ENCODE measurements at regions not wholly inside any gene's neighbourhood (a gene's known extent, or its start where the extent isn't known, plus 50 kb on each side); places are given as distances from the start of the nearest gene placed in this dataset.

DNA sequence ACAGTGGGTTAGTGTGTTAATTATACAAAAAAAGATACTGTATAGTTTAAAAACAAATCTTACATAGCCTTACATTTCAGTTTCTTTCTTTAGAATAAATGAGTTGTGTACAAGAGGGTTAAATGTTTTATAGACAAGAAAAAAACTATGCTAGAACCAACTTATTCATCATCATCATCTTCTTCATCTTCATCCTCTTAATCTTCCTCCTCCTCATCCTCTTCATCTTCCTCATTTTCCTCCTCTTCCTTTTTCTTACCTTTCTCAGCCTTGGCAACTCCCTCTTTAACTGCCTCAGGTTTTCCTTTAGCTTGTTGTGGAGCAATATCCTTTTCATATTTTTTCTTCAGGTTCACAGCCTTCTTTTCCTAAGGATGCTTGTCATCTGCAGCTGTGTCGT is 53.7 kb downstream of the RPS12 start:
- peaks cover 15% of the 10 kb centered on the region for H3K4me1 ChIP-seq (ENCODE audit: control insufficient read depth, low read depth, low read length)
- no peak overlapping the region for H3K27ac ChIP-seq (ENCODE audit: low read length)
- H3K9ac ChIP-seq (ENCODE audit: low read length), result no peak overlapping the region
- H3K9me3 ChIP-seq (ENCODE audit: control insufficient read depth, low read depth, low read length), result no peaks in the 10 kb centered on the region
- no peaks in the 10 kb centered on the region for H3K27me3 ChIP-seq (ENCODE audit: control insufficient read depth, insufficient read depth, low read length)
- H3K4me3 ChIP-seq (ENCODE audit: low read length), result no peak overlapping the region
- no peaks in the 10 kb centered on the region for H3K36me3 ChIP-seq (ENCODE audit: control insufficient read depth, low read depth, low read length)

DNA sequence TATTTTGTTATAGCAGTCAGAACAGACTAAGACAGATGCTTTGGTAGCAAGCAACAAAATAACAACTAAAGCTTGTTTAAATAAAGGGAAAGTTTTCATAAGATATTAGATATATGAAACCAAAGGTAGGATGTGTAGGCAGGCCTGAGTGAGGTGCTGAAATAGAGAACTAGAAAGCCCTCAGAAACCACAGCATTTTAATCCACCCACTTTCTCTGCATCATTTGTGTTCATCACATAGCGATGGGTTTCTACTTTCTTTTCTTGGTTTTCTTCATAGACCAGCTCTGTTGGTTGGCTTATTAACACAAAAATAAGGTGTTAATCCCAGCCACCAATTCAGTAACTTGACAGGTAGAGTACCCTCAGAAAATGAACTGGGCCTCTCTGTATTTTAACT is 58.6 kb downstream of the RPS12 start:
- H3K27me3 ChIP-seq (ENCODE audit: control insufficient read depth, insufficient read depth, low read length), result no peaks in the 10 kb centered on the region
- H3K4me1 ChIP-seq (ENCODE audit: control insufficient read depth, low read depth, low read length), result no peaks in the 10 kb centered on the region
- no peak overlapping the region for H3K27ac ChIP-seq (ENCODE audit: low read length)
- no peak overlapping the region for H3K9ac ChIP-seq (ENCODE audit: low read length)
- H3K36me3 ChIP-seq (ENCODE audit: control insufficient read depth, low read depth, low read length), result no peaks in the 10 kb centered on the region
- no peak overlapping the region for H3K4me3 ChIP-seq (ENCODE audit: low read length)
- peaks cover 7% of the 10 kb centered on the region for H3K9me3 ChIP-seq (ENCODE audit: control insufficient read depth, low read depth, low read length)

DNA sequence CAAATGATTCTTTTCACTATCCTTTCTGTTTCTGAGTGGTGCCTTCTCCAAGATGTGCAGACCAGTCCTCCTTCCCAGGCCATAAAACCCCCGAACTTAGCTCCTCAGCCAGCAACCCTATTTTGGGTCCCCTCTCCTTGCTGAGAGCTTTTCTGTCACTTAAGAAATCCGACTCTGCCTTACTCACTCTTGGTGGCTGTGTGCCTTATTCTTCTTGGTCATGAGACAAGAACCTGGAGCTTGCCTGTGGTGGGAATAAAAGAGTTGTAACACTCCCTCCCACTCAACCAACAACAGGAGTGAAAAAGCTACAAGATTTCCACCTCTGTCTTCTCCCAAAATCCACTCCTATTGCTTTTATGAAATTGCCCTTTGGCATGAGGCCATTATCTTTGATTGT is 62.6 kb downstream of the RPS12 start:
- H3K27me3 ChIP-seq (ENCODE audit: control insufficient read depth, insufficient read depth, low read length), result no peaks in the 10 kb centered on the region
- no peak overlapping the region for H3K4me3 ChIP-seq (ENCODE audit: low read length)
- H3K9ac ChIP-seq (ENCODE audit: low read length), result no peak overlapping the region
- no peaks in the 10 kb centered on the region for H3K36me3 ChIP-seq (ENCODE audit: control insufficient read depth, low read depth, low read length)
- no peaks in the 10 kb centered on the region for H3K4me1 ChIP-seq (ENCODE audit: control insufficient read depth, low read depth, low read length)
- H3K9me3 ChIP-seq (ENCODE audit: control insufficient read depth, low read depth, low read length), result peaks cover 7% of the 10 kb centered on the region
- H3K27ac ChIP-seq (ENCODE audit: low read length), result no peak overlapping the region

DNA sequence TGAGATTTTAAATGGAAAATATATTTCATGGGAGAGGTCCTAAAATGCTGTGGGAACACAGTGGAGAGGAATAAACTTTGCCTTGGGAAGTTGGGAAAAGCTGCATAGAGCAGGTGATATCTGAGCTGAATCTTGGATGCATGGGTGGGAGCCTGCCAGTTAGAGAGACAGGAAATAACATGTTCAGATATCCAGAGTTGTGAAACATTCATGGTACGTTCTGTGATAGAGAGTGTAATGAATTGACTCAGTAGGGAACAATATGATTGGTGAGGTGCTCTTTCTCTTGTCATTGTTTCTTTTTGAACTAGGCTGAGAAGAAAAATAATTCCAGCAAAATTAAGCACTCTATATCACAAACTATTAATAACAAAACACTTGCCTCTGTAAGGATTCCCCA is 72.8 kb downstream of the RPS12 start:
- Histone ChIP-seq H3K36me3 (ENCODE audit: control insufficient read depth, low read depth, low read length) (no peaks in the 10 kb centered on the region), H3K27me3 (ENCODE audit: control insufficient read depth, insufficient read depth, low read length) (no peaks in the 10 kb centered on the region), H3K27ac (ENCODE audit: low read length) (no peak overlapping the region), H3K4me3 (ENCODE audit: low read length) (no peak overlapping the region), H3K4me1 (ENCODE audit: control insufficient read depth, low read depth, low read length) (no peaks in the 10 kb centered on the region), H3K9ac (ENCODE audit: low read length) (no peak overlapping the region), H3K9me3 (ENCODE audit: control insufficient read depth, low read depth, low read length) (no peaks in the 10 kb centered on the region)

DNA sequence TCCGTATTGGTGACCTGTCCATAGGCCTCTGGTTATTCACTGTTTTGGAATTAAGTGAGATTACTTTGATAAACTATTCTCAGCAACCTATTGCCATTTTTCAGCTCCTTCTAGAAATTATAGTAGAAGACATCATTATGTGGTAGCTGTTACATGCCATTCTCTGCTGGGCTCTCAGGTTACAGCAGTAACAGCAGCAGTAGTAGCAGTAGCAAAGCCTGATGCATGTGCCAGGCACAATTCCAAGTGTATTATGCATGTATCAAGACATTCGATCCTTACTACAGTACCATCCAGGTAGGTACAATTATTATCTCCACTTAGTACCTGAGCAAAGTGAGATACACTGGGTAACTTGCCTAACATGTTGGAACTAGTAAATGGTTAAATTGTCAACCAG is 74.3 kb downstream of the RPS12 start:
- Histone ChIP-seq H3K27me3 (ENCODE audit: control insufficient read depth, insufficient read depth, low read length) (no peaks in the 10 kb centered on the region), H3K27ac (ENCODE audit: low read length) (no peak overlapping the region), H3K9ac (ENCODE audit: low read length) (no peak overlapping the region), H3K4me3 (ENCODE audit: low read length) (no peak overlapping the region), H3K9me3 (ENCODE audit: control insufficient read depth, low read depth, low read length) (no peaks in the 10 kb centered on the region), H3K4me1 (ENCODE audit: control insufficient read depth, low read depth, low read length) (no peaks in the 10 kb centered on the region), H3K36me3 (ENCODE audit: control insufficient read depth, low read depth, low read length) (no peaks in the 10 kb centered on the region)

DNA sequence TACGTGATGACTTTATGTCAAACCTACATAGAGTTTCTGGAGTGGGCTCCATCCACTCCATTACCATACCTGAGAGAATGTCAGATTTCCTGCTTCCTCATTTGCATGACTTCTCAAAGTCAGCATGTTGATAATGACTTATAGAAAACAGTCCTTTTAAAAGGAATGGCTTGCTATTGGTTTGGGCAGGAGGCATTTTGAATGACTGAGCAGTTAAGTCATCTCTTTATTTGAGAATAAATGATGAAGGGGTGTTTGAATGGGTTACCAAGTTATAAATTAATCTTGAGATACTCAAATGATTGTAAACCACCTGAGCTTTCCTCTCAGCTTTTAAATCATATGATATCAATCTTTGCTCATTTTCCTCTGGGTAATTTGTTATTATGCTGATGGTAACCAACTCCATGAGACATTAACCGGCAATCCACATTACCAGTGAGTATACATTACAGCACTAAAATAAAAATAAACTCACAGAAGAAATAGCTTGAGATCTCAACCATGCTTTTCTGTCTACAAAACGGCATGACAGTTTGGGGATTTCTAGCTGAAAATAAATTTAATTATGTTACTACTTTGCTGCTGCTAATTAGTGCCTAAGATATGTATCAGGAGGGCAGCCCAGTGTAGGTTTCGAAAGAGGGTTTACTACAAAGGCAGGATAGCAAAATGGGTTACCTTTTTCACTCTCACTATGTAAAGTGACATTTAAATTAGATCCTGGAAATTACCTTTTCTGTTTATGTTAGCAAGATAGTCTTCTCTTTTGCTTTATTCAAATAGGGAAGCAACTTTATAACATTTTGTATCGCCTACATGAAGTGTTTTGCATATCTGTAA is 78.8 kb downstream of the RPS12 start:
- Histone ChIP-seq H3K36me3 (ENCODE audit: control insufficient read depth, low read depth, low read length) (no peaks in the 10 kb centered on the region), H3K27me3 (ENCODE audit: control insufficient read depth, insufficient read depth, low read length) (no peaks in the 10 kb centered on the region), H3K27ac (ENCODE audit: low read length) (no peak overlapping the region), H3K9ac (ENCODE audit: low read length) (no peak overlapping the region), H3K9me3 (ENCODE audit: control insufficient read depth, low read depth, low read length) (no peaks in the 10 kb centered on the region), H3K4me1 (ENCODE audit: control insufficient read depth, low read depth, low read length) (no peaks in the 10 kb centered on the region), H3K4me3 (ENCODE audit: low read length) (no peak overlapping the region)

DNA sequence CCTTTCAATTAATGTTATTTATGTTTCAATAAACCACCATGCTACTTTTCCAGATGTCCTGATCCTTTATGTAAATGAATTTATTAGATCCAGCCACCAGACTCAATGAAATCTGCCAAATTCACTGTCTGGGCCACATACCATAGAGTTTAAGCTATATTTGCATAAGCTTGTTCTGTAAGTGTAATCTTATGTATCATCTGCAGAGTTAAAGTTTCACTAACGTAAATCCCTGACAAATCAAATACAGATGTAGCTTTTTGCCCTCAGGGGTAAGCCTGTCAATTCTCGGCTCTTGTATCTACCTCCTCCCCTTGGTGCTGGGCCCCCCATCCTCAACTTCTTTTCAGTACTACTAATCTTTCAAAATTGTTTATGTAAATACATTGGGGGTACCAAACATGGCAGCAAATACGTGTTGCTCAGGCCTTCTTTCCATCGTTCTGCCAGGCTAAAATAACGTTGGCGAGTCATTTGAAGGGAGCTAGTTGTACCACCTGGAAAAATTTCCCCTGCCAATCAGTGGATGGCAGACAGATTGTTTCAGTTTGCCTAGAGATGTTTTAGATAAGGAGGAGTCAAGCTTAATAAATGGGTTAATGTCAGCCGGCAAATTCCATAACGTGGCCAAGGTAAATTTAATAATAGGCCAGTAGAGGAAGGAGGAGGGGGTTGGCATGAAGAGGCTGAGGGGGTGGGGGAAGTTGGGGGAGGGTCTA is 79.6 kb downstream of the RPS12 start:
- Histone ChIP-seq H3K36me3 (ENCODE audit: control insufficient read depth, low read depth, low read length) (no peaks in the 10 kb centered on the region), H3K4me3 (ENCODE audit: low read length) (no peak overlapping the region), H3K9me3 (ENCODE audit: control insufficient read depth, low read depth, low read length) (no peaks in the 10 kb centered on the region), H3K27ac (ENCODE audit: low read length) (no peak overlapping the region), H3K4me1 (ENCODE audit: control insufficient read depth, low read depth, low read length) (no peaks in the 10 kb centered on the region), H3K9ac (ENCODE audit: low read length) (no peak overlapping the region), H3K27me3 (ENCODE audit: control insufficient read depth, insufficient read depth, low read length) (no peaks in the 10 kb centered on the region)

DNA sequence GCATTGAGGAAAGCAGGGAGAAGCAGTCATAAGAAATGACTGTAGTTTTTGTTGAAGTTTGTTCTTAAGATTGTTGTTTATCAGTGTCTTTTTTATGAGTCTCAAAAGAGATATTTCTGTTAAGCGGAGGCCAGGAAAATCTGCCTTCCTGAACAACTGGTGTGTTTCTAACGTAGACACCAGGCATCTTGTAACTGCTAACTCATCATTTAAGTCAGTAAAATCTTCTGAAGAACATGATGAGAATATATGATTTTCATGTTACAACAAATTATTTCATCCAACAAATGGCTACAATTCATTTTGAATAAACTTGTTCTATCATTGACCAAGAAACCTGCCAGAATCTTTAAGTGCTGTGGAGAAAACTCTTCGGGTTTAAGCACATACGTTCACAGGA is 84.0 kb downstream of the RPS12 start:
- Histone ChIP-seq H3K9me3 (ENCODE audit: control insufficient read depth, low read depth, low read length) (no peaks in the 10 kb centered on the region), H3K9ac (ENCODE audit: low read length) (no peak overlapping the region), H3K36me3 (ENCODE audit: control insufficient read depth, low read depth, low read length) (no peaks in the 10 kb centered on the region), H3K27ac (ENCODE audit: low read length) (no peak overlapping the region), H3K27me3 (ENCODE audit: control insufficient read depth, insufficient read depth, low read length) (no peaks in the 10 kb centered on the region), H3K4me1 (ENCODE audit: control insufficient read depth, low read depth, low read length) (no peaks in the 10 kb centered on the region), H3K4me3 (ENCODE audit: low read length) (no peak overlapping the region)

DNA sequence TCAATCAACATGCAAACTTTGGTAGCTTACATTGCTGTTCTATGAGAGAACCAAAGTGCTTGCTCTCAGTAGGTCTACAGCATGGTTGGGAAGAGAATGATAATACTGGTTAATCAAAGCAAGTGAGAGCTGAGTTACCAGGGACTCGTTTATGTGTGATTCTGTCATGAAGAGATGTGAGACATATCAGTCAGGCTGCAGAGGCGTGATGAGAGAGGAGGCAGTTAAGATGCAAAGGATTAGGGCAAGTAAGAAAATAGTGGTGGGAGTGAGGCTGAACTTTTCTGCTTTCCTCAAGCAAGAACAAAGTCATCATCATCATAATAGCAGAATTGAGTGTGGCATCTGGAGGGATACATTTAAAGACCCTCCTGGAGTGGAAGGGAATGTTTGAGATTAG is 86.5 kb downstream of the RPS12 start:
- H3K9ac ChIP-seq (ENCODE audit: low read length), result no peak overlapping the region

DNA sequence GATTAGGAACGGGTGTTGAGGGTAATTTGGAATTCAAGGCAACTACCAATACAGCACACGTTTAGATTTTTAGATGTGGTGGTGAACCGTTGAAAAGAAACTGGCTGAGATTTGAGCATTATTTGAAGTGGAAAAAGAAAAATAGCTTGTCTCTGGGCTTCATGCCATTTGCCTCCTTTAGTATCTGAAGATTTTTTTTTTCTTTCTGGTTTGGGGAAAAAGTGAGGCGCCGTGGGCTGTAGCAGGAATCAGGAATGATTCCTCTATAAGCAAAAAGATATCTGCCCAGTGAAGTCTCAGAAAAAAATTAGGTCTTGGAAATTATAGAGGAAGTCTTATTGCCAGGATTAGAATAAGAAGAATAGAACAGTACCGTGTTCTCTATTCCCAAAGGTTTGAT is 88.5 kb downstream of the RPS12 start:
- no peaks in the 10 kb centered on the region for H3K36me3 ChIP-seq (ENCODE audit: control insufficient read depth, low read depth, low read length)
- H3K4me1 ChIP-seq (ENCODE audit: control insufficient read depth, low read depth, low read length), result no peaks in the 10 kb centered on the region
- H3K9me3 ChIP-seq (ENCODE audit: control insufficient read depth, low read depth, low read length), result no peaks in the 10 kb centered on the region
- no peaks in the 10 kb centered on the region for H3K27me3 ChIP-seq (ENCODE audit: control insufficient read depth, insufficient read depth, low read length)
- no peak overlapping the region for H3K4me3 ChIP-seq (ENCODE audit: low read length)
- no peak overlapping the region for H3K9ac ChIP-seq (ENCODE audit: low read length)
- no peak overlapping the region for H3K27ac ChIP-seq (ENCODE audit: low read length)

More for the DNA sequence above, 86.5 kb downstream of the RPS12 start:
- H3K27ac ChIP-seq (ENCODE audit: low read length), result no peak overlapping the region
- H3K4me3 ChIP-seq (ENCODE audit: low read length), result no peak overlapping the region
- H3K27me3 ChIP-seq (ENCODE audit: control insufficient read depth, insufficient read depth, low read length), result no peaks in the 10 kb centered on the region
- no peaks in the 10 kb centered on the region for H3K4me1 ChIP-seq (ENCODE audit: control insufficient read depth, low read depth, low read length)
- H3K36me3 ChIP-seq (ENCODE audit: control insufficient read depth, low read depth, low read length), result no peaks in the 10 kb centered on the region
- no peaks in the 10 kb centered on the region for H3K9me3 ChIP-seq (ENCODE audit: control insufficient read depth, low read depth, low read length)

DNA sequence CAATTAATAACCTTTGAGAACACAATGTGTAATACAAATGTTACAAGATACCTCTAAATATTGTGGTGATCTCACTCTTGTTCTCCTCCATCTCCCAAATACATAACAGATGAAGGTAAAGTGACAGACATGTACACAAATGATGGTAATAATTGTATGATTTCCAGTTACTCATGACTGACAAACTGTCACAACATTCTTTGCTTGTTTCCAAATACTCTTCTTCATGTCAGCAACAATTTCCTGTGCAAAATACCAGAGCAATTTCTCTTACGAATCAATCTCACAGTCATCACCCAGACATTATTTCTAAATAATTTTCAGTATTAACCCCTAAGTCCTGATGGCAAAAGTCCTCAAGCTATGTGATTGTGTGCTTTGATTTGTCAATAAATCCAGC is 92.9 kb downstream of the RPS12 start:
- Histone ChIP-seq H3K4me3 (ENCODE audit: low read length) (no peak overlapping the region), H3K27me3 (ENCODE audit: control insufficient read depth, insufficient read depth, low read length) (no peaks in the 10 kb centered on the region), H3K9me3 (ENCODE audit: control insufficient read depth, low read depth, low read length) (no peaks in the 10 kb centered on the region), H3K4me1 (ENCODE audit: control insufficient read depth, low read depth, low read length) (no peaks in the 10 kb centered on the region), H3K36me3 (ENCODE audit: control insufficient read depth, low read depth, low read length) (no peaks in the 10 kb centered on the region), H3K9ac (ENCODE audit: low read length) (no peak overlapping the region), H3K27ac (ENCODE audit: low read length) (no peak overlapping the region)

DNA sequence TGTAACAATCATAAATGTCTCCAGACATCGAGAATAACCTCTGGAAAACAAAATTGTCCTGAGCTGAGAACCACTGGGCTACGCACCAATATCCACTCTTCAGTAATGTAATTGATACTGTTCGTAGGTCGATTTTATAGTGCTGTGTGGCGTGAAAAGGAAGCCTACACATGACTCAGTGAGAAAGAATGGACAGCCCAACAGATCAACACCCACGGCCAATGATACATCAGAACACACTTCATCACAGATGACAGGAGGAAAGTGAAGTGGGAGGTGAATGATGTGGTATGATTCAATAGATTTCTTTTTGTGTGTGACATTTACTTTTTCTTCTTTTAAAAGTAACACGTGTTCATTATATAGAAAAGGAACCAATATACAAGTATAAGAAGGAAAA is 93.5 kb downstream of the RPS12 start:
- Histone ChIP-seq H3K9ac (ENCODE audit: low read length) (no peak overlapping the region), H3K4me3 (ENCODE audit: low read length) (no peak overlapping the region), H3K36me3 (ENCODE audit: control insufficient read depth, low read depth, low read length) (no peaks in the 10 kb centered on the region), H3K27ac (ENCODE audit: low read length) (no peak overlapping the region), H3K4me1 (ENCODE audit: control insufficient read depth, low read depth, low read length) (no peaks in the 10 kb centered on the region), H3K27me3 (ENCODE audit: control insufficient read depth, insufficient read depth, low read length) (no peaks in the 10 kb centered on the region), H3K9me3 (ENCODE audit: control insufficient read depth, low read depth, low read length) (no peaks in the 10 kb centered on the region)
